AG09309 (cell line): ENCODE measurements at regions not wholly inside any gene's neighbourhood (a gene's known extent, or its start where the extent isn't known, plus 50 kb on each side); places are given as distances from the start of the nearest gene placed in this dataset.
"Not testable (repeated sequence)": the region's sequence is repeated elsewhere in the genome, so short reads cannot be mapped to it uniquely, and the experiment has no call there.

Source experiments
- DNase-seq: peaks from one replicate; pipeline ENCODE4 v3.0.0-alpha.2; 2010; ENCODE audit warnings: low read depth
- H3K4me3 ChIP-seq: 2 replicates; pipeline ENCODE4 v1.5.1; 2011; ENCODE audit warnings: mild to moderate bottlenecking, low read depth, low read length, moderate library complexity; ENCODE audit not compliant: control insufficient read depth
- CTCF ChIP-seq: IDR thresholded peaks from 2 replicates; pipeline ENCODE4 v1.5.1; 2011; ENCODE audit warnings: mild to moderate bottlenecking, low read depth, low read length, inconsistent platforms; ENCODE audit not compliant: insufficient read depth, control insufficient read depth; ENCODE audit errors: missing control alignments

GRCh38 chr5:110812639-110813038 lies 73.8 kb downstream of the SLC25A46 start:
- DNase-seq, result no peak
- TF ChIP-seq CTCF, result no peak
- H3K4me3 ChIP-seq, result no peak overlapping the region

- TF ChIP-seq CTCF, result no peak
- DNase-seq, result no peak
These were observed 77.3 kb downstream of the SLC25A46 start for GRCh38 chr5:110815916-110816605.

GRCh38 chr5:110817459-110817858 lies 78.7 kb downstream of the SLC25A46 start:
- no peak overlapping the region for H3K4me3 ChIP-seq

More at GRCh38 chr5:110815916-110816605, 77.3 kb downstream of the SLC25A46 start:
- no peak overlapping the region for H3K4me3 ChIP-seq

DNA sequence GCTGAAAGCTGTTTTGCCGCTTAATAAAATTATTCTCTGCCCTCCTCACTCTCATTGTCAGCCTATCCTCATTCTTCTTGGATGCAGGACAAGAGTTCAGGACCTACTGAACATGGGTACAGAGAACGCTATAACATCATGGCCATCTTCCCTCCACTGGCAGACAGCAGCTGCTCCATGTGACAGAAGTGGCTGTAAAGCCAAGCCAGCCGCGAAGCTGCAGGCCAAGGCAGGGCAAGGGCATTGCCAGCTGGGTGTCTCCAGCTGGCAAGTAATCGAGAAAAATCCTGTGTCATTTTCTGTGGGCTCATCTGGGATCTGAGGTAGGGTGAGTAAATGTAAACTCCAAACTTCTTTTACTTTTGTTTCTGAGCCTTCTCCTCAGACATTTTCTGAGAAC lies 84.8 kb downstream of the SLC25A46 start:
- TF ChIP-seq CTCF, result no peak
- no peak overlapping the region for H3K4me3 ChIP-seq
- DNase-seq, result no peak

More at GRCh38 chr5:110817459-110817858, 78.7 kb downstream of the SLC25A46 start:
- no peak for TF ChIP-seq CTCF
- DNase-seq, result no peak

- H3K4me3 ChIP-seq, result no peak overlapping the region
- no peak for TF ChIP-seq CTCF
- DNase-seq, result no peak
These were observed 86.2 kb downstream of the SLC25A46 start for GRCh38 chr5:110824936-110825441.

DNA sequence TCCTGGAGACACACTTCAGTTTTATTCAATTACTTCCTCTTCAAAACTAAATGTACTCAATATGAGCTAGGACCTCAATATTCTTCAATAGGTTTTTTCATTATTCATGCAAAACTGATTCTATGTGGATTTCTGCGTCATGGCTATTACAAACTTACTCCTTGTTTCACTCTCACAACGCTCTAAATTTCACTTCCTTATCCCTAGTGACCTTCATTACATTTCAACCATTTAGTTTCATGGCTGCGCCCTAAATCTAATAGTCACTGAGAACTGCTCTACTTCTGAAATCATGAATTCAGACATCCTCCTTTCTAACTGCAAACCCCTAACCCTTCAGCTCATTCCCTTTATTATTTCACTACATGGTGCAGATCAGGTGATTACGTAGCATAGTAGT lies 93.9 kb downstream of the SLC25A46 start:
- no peak for DNase-seq
- H3K4me3 ChIP-seq, result no peak overlapping the region
- TF ChIP-seq CTCF, result no peak

GRCh38 chr5:110834933-110835332 lies 96.1 kb downstream of the SLC25A46 start:
- not testable (repeated sequence) for H3K4me3 ChIP-seq, DNase-seq
